H1 (cell line): ENCODE measurements at regions not wholly inside any gene's neighbourhood (a gene's known extent, or its start where the extent isn't known, plus 50 kb on each side); places are given as distances from the start of the nearest gene placed in this dataset.

ENCODE experiments used
- CTCF ChIA-PET: fragments of 300-600 bp; sonication (Branson Sonifier 250); formaldehyde crosslinking; loops from one replicate; lab custom pipeline; 2021; ENCODE audit not compliant: partially characterized antibody; lab: Charles Lee
- POLR2A ChIA-PET: fragments of 300-600 bp; sonication (Branson Sonifier 250); formaldehyde crosslinking; loops from one replicate; lab custom pipeline; 2021; ENCODE audit warnings: inconsistent platforms; ENCODE audit not compliant: partially characterized antibody; lab: Charles Lee
- DNase-seq, 2 experiments: peaks; one replicate each; pipeline versions ENCODE4 v3.0.0 to v3.0.0-alpha.2; 2010 to 2022; ENCODE audit warnings: low spot score in 2 of 2, low read depth in 1 of 2, mixed read lengths in 1 of 2
- FAIRE-seq: peaks from 2 replicates; lab custom pipeline; 2011; peaks lifted over from hg19 to GRCh38; lab: Jason Lieb, UNC
- H2AFZ ChIP-seq: 2 replicates; pipeline ENCODE4 v1.8.1; 2012; ENCODE audit warnings: low read length, inconsistent platforms
- H2AK5ac ChIP-seq: 2 replicates; pipeline ENCODE4 v1.6.1; 2013; ENCODE audit warnings: low read depth, low read length
- H2BK120ac ChIP-seq: replicated peaks from 2 replicates; pipeline ENCODE3; 2013; ENCODE audit warnings: low read depth, low read length, inconsistent platforms
- H2BK12ac ChIP-seq: 2 replicates; pipeline ENCODE4 v1.6.1; 2013; ENCODE audit warnings: low read depth, low read length
- H2BK15ac ChIP-seq: 2 replicates; pipeline ENCODE4 v1.6.1; 2013; ENCODE audit warnings: low read length
- H2BK20ac ChIP-seq: 2 replicates; pipeline ENCODE4 v1.6.1; 2013; ENCODE audit warnings: low read length
- H2BK5ac ChIP-seq: 2 replicates; pipeline ENCODE4 v1.6.1; 2013; ENCODE audit warnings: low read depth, low read length
- H3K14ac ChIP-seq: 2 replicates; pipeline ENCODE4 v1.6.1; 2013; ENCODE audit warnings: inconsistent platforms; ENCODE audit not compliant: insufficient read length
- H3K18ac ChIP-seq: 2 replicates; pipeline ENCODE4 v1.6.1; 2013; ENCODE audit warnings: low read length; ENCODE audit errors: extremely low read depth
- H3K23ac ChIP-seq: 2 replicates; pipeline ENCODE4 v1.6.1; 2013; ENCODE audit warnings: inconsistent platforms; ENCODE audit not compliant: insufficient read length
- H3K23me2 ChIP-seq: 2 replicates; pipeline ENCODE4 v1.6.1; 2013; ENCODE audit warnings: low read depth, low read length
- H3K27ac ChIP-seq: 2 replicates; pipeline ENCODE4 v1.6.1; 2011; ENCODE audit warnings: low read depth, low read length, inconsistent platforms
- H3K27me3 ChIP-seq, 4 experiments: replicated peaks in 1 of 4; 1 replicate in 1 of 4; 2 replicates in 3 of 4; pipeline versions ENCODE4 v1.6.1 to v1.8.1; 2011 to 2013; ENCODE audit warnings: low read length in 3 of 4, mild to moderate bottlenecking in 3 of 4, inconsistent platforms in 2 of 4, mixed read lengths in 2 of 4, moderate library complexity in 1 of 4; ENCODE audit not compliant: control insufficient read depth in 3 of 4, insufficient read depth in 3 of 4; ENCODE audit errors: extremely low read depth in 1 of 4
- H3K36me3 ChIP-seq, 4 experiments: 2 replicates each; pipeline versions ENCODE4 v1.6.1 to v1.8.1; 2011 to 2013; ENCODE audit warnings: mild to moderate bottlenecking in 4 of 4, low read length in 3 of 4, moderate library complexity in 2 of 4, control low read depth in 1 of 4, inconsistent platforms in 1 of 4; ENCODE audit not compliant: insufficient read depth in 4 of 4, control insufficient read depth in 2 of 4
- H3K4ac ChIP-seq: replicated peaks from 2 replicates; pipeline ENCODE3; 2013; ENCODE audit warnings: low read length, low read depth, mixed read lengths, inconsistent platforms; ENCODE audit not compliant: insufficient read length
- H3K4me1 ChIP-seq, 4 experiments: replicated peaks in 1 of 4; 1 replicate in 1 of 4; 2 replicates in 3 of 4; pipeline versions ENCODE4 v1.6.1 to v1.8.1; 2011 to 2013; ENCODE audit warnings: low read length in 3 of 4, inconsistent platforms in 2 of 4, mixed read lengths in 1 of 4; ENCODE audit not compliant: insufficient read depth in 4 of 4, control insufficient read depth in 3 of 4
- H3K4me2 ChIP-seq, 2 experiments: 2 replicates each; pipeline versions ENCODE4 v1.6.1 to v1.8.1; 2011 to 2013; ENCODE audit warnings: low read depth in 2 of 2, low read length in 2 of 2, control low read depth in 1 of 2, inconsistent platforms in 1 of 2, mild to moderate bottlenecking in 1 of 2; ENCODE audit not compliant: insufficient read depth in 1 of 2
- H3K4me3 ChIP-seq, 4 experiments: fragments of 200-600, 300-600 bp in 1 of 4; sonication (generic), shearing (Covaris generic), sonication (Bioruptor Twin) in 1 of 4; 2 replicates each; pipeline versions ENCODE4 v1.5.1 to v1.8.1; 2011 to 2016; ENCODE audit warnings: low read length in 4 of 4, low read depth in 3 of 4, control low read depth in 2 of 4, inconsistent platforms in 2 of 4, mild to moderate bottlenecking in 2 of 4, mixed read lengths in 1 of 4, moderate library complexity in 1 of 4; ENCODE audit not compliant: insufficient read depth in 2 of 4; ENCODE audit errors: extremely low read depth in 1 of 4
- H3K56ac ChIP-seq: replicated peaks from 2 replicates; pipeline ENCODE3; 2013; ENCODE audit warnings: low read depth, mild to moderate bottlenecking, mixed read lengths, low read length, inconsistent platforms; ENCODE audit not compliant: insufficient read length
- H3K79me1 ChIP-seq: 2 replicates; pipeline ENCODE4 v1.6.1; 2013; ENCODE audit warnings: low read depth, low read length, control low read depth
- H3K79me2 ChIP-seq, 2 experiments: 2 replicates each; pipeline versions ENCODE4 v1.6.1 to v1.8.1; 2012 to 2013; ENCODE audit warnings: low read length in 2 of 2, mild to moderate bottlenecking in 2 of 2, inconsistent platforms in 1 of 2; ENCODE audit not compliant: insufficient read depth in 2 of 2, control insufficient read depth in 1 of 2
- H3K9ac ChIP-seq, 4 experiments: replicated peaks in 1 of 4; 1 replicate in 1 of 4; 2 replicates in 3 of 4; pipeline versions ENCODE4 v1.6.1 to v1.8.1; 2011 to 2013; ENCODE audit warnings: low read depth in 3 of 4, low read length in 3 of 4, control low read depth in 2 of 4, mild to moderate bottlenecking in 2 of 4, moderate library complexity in 2 of 4, inconsistent platforms in 1 of 4; ENCODE audit errors: extremely low read depth in 1 of 4
- H3K9me3 ChIP-seq, 2 experiments: 2 replicates each; pipeline versions ENCODE4 v1.6.1 to v1.8.1; 2012 to 2013; ENCODE audit warnings: mild to moderate bottlenecking in 2 of 2, moderate library complexity in 2 of 2, control low read depth in 1 of 2, inconsistent platforms in 1 of 2, low read depth in 1 of 2, low read length in 1 of 2, mixed read lengths in 1 of 2; ENCODE audit not compliant: insufficient read depth in 2 of 2
- H4K20me1 ChIP-seq, 2 experiments: replicated peaks in 1 of 2; 2 replicates each; pipeline versions ENCODE3 to v1.8.1; 2011 to 2013; ENCODE audit warnings: inconsistent platforms in 2 of 2, low read length in 2 of 2, mild to moderate bottlenecking in 1 of 2; ENCODE audit not compliant: insufficient read depth in 2 of 2, control insufficient read depth in 1 of 2
- H4K5ac ChIP-seq: 2 replicates; pipeline ENCODE4 v1.6.1; 2013; ENCODE audit warnings: low read length, low read depth, mixed read lengths, inconsistent platforms; ENCODE audit not compliant: insufficient read length
- H4K8ac ChIP-seq: 2 replicates; pipeline ENCODE4 v1.8.0; 2013; ENCODE audit warnings: mild to moderate bottlenecking, moderate library complexity, low read length, inconsistent platforms; ENCODE audit not compliant: insufficient read depth; ENCODE audit errors: extremely low read depth
- H4K91ac ChIP-seq: replicated peaks from 2 replicates; pipeline ENCODE3; 2013; ENCODE audit warnings: low read length, mixed read lengths, inconsistent platforms; ENCODE audit not compliant: insufficient read length
- EGR1 ChIP-seq: IDR thresholded peaks from 2 replicates; pipeline ENCODE4 v1.6.1; 2011; ENCODE audit warnings: low read depth, low read length, borderline replicate concordance
- FOSL1 ChIP-seq: IDR thresholded peaks from 2 replicates; pipeline ENCODE4 v1.6.1; 2011; ENCODE audit warnings: mild to moderate bottlenecking, low read depth, low read length, moderate library complexity; ENCODE audit not compliant: insufficient read depth
- GABPA ChIP-seq: IDR thresholded peaks from 2 replicates; pipeline ENCODE4 v1.6.1; 2011; ENCODE audit warnings: mild to moderate bottlenecking, low read length, moderate library complexity, borderline replicate concordance; ENCODE audit not compliant: insufficient read depth
- KDM1A ChIP-seq: fragments of 200-600, 300-600 bp; sonication (generic); IDR thresholded peaks from 2 replicates; pipeline ENCODE4 v1.7.1; 2016; ENCODE audit warnings: mild to moderate bottlenecking, low read length, borderline replicate concordance
- KDM5A ChIP-seq: fragments of 200-600 bp; IDR thresholded peaks from 2 replicates; pipeline ENCODE4 v1.7.1; 2012; ENCODE audit warnings: mild to moderate bottlenecking, low read length, inconsistent platforms, mixed read lengths
- RFX5 ChIP-seq: IDR thresholded peaks from 2 replicates; pipeline ENCODE4 v1.6.1; 2011; ENCODE audit warnings: low read depth, low read length, improper control_type of control experiment, borderline replicate concordance
- RNF2 ChIP-seq: fragments of 200-900, 300-1000 bp; sonication (generic); IDR thresholded peaks from 2 replicates; pipeline ENCODE4 v1.7.1; 2016; ENCODE audit warnings: borderline replicate concordance, low read depth, mild to moderate bottlenecking, antibody characterized with exemption, low read length; ENCODE audit not compliant: poor library complexity, severe bottlenecking; ENCODE audit errors: missing control alignments
- SIRT6 ChIP-seq: IDR thresholded peaks from one replicate; pipeline ENCODE4 v1.7.1; 2012; ENCODE audit warnings: low read length, inconsistent platforms
- SP1 ChIP-seq: IDR thresholded peaks from 2 replicates; pipeline ENCODE4 v1.6.1; 2011; ENCODE audit warnings: low read depth, low read length
- SP4 ChIP-seq: IDR thresholded peaks from 2 replicates; pipeline ENCODE4 v1.6.1; 2012; ENCODE audit warnings: low read length, inconsistent platforms
- SRF ChIP-seq: IDR thresholded peaks from 2 replicates; pipeline ENCODE4 v1.6.1; 2011; ENCODE audit warnings: mild to moderate bottlenecking, low read depth, low read length, moderate library complexity
- SUZ12 ChIP-seq: fragments of 200-600 bp; sonication (generic); IDR thresholded peaks from 2 replicates; pipeline ENCODE4 v1.6.1; 2012; ENCODE audit warnings: mild to moderate bottlenecking, inconsistent platforms, low read length, moderate library complexity, mixed read lengths
- TEAD4 ChIP-seq: IDR thresholded peaks from 2 replicates; pipeline ENCODE4 v1.6.1; 2012; ENCODE audit warnings: low read depth, low read length, inconsistent platforms, mixed read lengths
- WGBS, 2 experiments: shearing (Covaris generic) in 1 of 2; methylation state at CpG; one replicate each; pipeline versions ENCODE4 v1.1.6 to v1.1.7; 2013 to 2015; ENCODE audit warnings: low lambda C conversion rate in 2 of 2, mixed read lengths in 2 of 2, inconsistent platforms in 1 of 2, low coverage in 1 of 2, missing lambda C conversion rate in 1 of 2; ENCODE audit not compliant: insufficient replicate concordance in 2 of 2, insufficient coverage in 1 of 2, insufficient read length in 1 of 2; ENCODE audit errors: extremely low coverage in 1 of 2, missing lambda C conversion rate in 1 of 2; 5-methylcytosine and 5-hydroxymethylcytosine counted together

- Histone ChIP-seq H3K23ac (no peak overlapping the region), H4K8ac (no peak overlapping the region), H3K79me1 (no peaks in the 10 kb centered on the region), H3K4ac (no peak overlapping the region), H3K4me1 (no peaks in the 10 kb centered on the region), H4K5ac (no peak overlapping the region), H3K4me2 (no peak overlapping the region), H3K27me3 (no peaks in the 10 kb centered on the region), H3K56ac (no peak overlapping the region), H3K14ac (no peak overlapping the region), H2BK5ac (no peak overlapping the region), H3K4me3 (no peak overlapping the region), H3K18ac (no peak overlapping the region), H4K91ac (no peak overlapping the region), H3K79me2 (no peaks in the 10 kb centered on the region), H4K20me1 (no peaks in the 10 kb centered on the region), H3K36me3 (no peaks in the 10 kb centered on the region), H3K23me2 (no peaks in the 10 kb centered on the region), H3K27ac (no peak overlapping the region), H3K9me3 (no peaks in the 10 kb centered on the region), H2AK5ac (no peak overlapping the region), H2BK120ac (no peak overlapping the region), H2BK20ac (no peak overlapping the region), H2BK12ac (no peak overlapping the region), H2BK15ac (no peak overlapping the region), H3K9ac (no peak overlapping the region), H2AFZ (no peak overlapping the region)
- CTCF ChIA-PET = no interaction called here
- no peak for TF ChIP-seq RNF2
- no peak for TF ChIP-seq SP1
- TF ChIP-seq GABPA = no peak
- no peak for TF ChIP-seq EGR1
- TF ChIP-seq FOSL1 = no peak
- TF ChIP-seq RFX5 = no peak
- no peak for TF ChIP-seq SP4
- no peak for TF ChIP-seq SUZ12
- TF ChIP-seq TEAD4 = no peak
- no peak for TF ChIP-seq KDM1A
- no peak for TF ChIP-seq SIRT6
- TF ChIP-seq KDM5A = no peak
- no peak for TF ChIP-seq SRF
- POLR2A ChIA-PET = no interaction called here
- FAIRE-seq (no peak), DNase-seq (no peak)
- WGBS, 2 experiments = 95% methylated on average over 2 of the region's 2 CpGs; no CpG with 5 or more reads in 1 of the 2 experiments
These were observed 610.1 kb downstream of the TECRL start for GRCh38 chr4:63799166-63799565.
